Endodermal cell (in vitro differentiated cells): ENCODE measurements at regions not wholly inside any gene's neighbourhood (a gene's known extent, or its start where the extent isn't known, plus 50 kb on each side); places are given as distances from the start of the nearest gene placed in this dataset.

Source experiments
- DNase-seq: peaks from one replicate; pipeline ENCODE4 v3.0.0-alpha.2; 2017
- H3K27ac ChIP-seq: 2 replicates; pipeline ENCODE4 v1.5.1; 2013; ENCODE audit warnings: mild to moderate bottlenecking, low read depth, low read length, moderate library complexity
- H3K27me3 ChIP-seq: 2 replicates; pipeline ENCODE4 v1.6.1; 2013; ENCODE audit warnings: mild to moderate bottlenecking, low read length, moderate library complexity; ENCODE audit not compliant: insufficient read depth, control insufficient read depth, poor library complexity, severe bottlenecking
- H3K36me3 ChIP-seq: 2 replicates; pipeline ENCODE4 v1.7.0; 2013; ENCODE audit warnings: mild to moderate bottlenecking, low read length, moderate library complexity; ENCODE audit not compliant: control insufficient read depth, insufficient read depth
- H3K4me1 ChIP-seq: one replicate; pipeline ENCODE4 v1.7.0; 2013; ENCODE audit warnings: low read length; ENCODE audit not compliant: control insufficient read depth, insufficient read depth
- H3K4me3 ChIP-seq: 2 replicates; pipeline ENCODE4 v1.5.1; 2013; ENCODE audit warnings: mild to moderate bottlenecking, low read length, moderate library complexity
- H3K9ac ChIP-seq: 2 replicates; pipeline ENCODE4 v1.6.1; 2013; ENCODE audit warnings: mild to moderate bottlenecking, low read length, moderate library complexity; ENCODE audit not compliant: poor library complexity, severe bottlenecking; ENCODE audit errors: extremely low read depth
- H3K9me3 ChIP-seq: 2 replicates; pipeline ENCODE4 v1.6.1; 2013; ENCODE audit warnings: mild to moderate bottlenecking, low read length, moderate library complexity; ENCODE audit not compliant: control insufficient read depth
- H3K27ac Mint-ChIP-seq: 2 replicates; pipeline ENCODE4 v1.8.0; 2020; ENCODE audit warnings: mixed read lengths
- H3K27me3 Mint-ChIP-seq: 2 replicates; pipeline ENCODE4 v1.8.0; 2021; ENCODE audit warnings: mild to moderate bottlenecking, mixed read lengths; ENCODE audit not compliant: insufficient read depth
- H3K36me3 Mint-ChIP-seq: 2 replicates; pipeline ENCODE4 v1.8.0; 2020; ENCODE audit warnings: low read depth, mixed read lengths
- H3K4me1 Mint-ChIP-seq: 2 replicates; pipeline ENCODE4 v1.8.0; 2020; ENCODE audit warnings: mixed read lengths
- H3K4me3 Mint-ChIP-seq: 2 replicates; pipeline ENCODE4 v1.8.0; 2020; ENCODE audit warnings: mild to moderate bottlenecking, moderate library complexity, mixed read lengths
- H3K9me3 Mint-ChIP-seq: 2 replicates; pipeline ENCODE4 v1.8.0; 2020; ENCODE audit warnings: mild to moderate bottlenecking, mixed read lengths
- CTCF ChIP-seq: fragments of 200-600 bp; sonication (generic); conservative IDR thresholded peaks from 2 replicates; pipeline ENCODE4 v1.5.0; 2021; ENCODE audit warnings: antibody characterized with exemption, mild to moderate bottlenecking
- whole genome bisulfite sequencing, 2 experiments: methylation state at CpG; one replicate each; pipeline versions ENCODE4 v1.1.5 to v1.1.7; 2013; ENCODE audit warnings: missing lambda C conversion rate in 2 of 2, mixed read lengths in 1 of 2; ENCODE audit not compliant: insufficient coverage in 1 of 2, insufficient read length in 1 of 2; 5-methylcytosine and 5-hydroxymethylcytosine counted together

GRCh38 chr18:7360606-7361170, 129.8 kb downstream of the LRRC30 start:
- Mint-ChIP-seq H3K36me3 (no peaks in the 10 kb centered on the region), H3K9me3 (peaks cover 17% of the 10 kb centered on the region)

GRCh38 chr18:7363338-7363737, 132.4 kb downstream of the LRRC30 start:
- Mint-ChIP-seq H3K36me3 (no peaks in the 10 kb centered on the region), H3K27ac (no peak overlapping the region), H3K4me1 (peaks cover 16% of the 10 kb centered on the region), H3K4me3 (no peak overlapping the region), H3K27me3 (no peaks in the 10 kb centered on the region), H3K9me3 (peaks cover 17% of the 10 kb centered on the region)
- H3K4me3 ChIP-seq, result no peak overlapping the region
- H3K27ac ChIP-seq, result no peak overlapping the region
- peaks cover 13% of the 10 kb centered on the region for H3K9me3 ChIP-seq
- no peaks in the 10 kb centered on the region for H3K36me3 ChIP-seq
- no peaks in the 10 kb centered on the region for H3K27me3 ChIP-seq
- WGBS, 2 experiments, result 92 to 94% methylated on average over 4 to 5 of the region's 5 CpGs
- no peak for DNase-seq
- TF ChIP-seq CTCF, result no peak
- no peaks in the 10 kb centered on the region for H3K4me1 ChIP-seq
- no peak overlapping the region for H3K9ac ChIP-seq

More at GRCh38 chr18:7360606-7361170, 129.8 kb downstream of the LRRC30 start:
- H3K27me3 ChIP-seq, result no peaks in the 10 kb centered on the region
- no peak overlapping the region for H3K9ac ChIP-seq
- DNase-seq, result no peak
- no peak overlapping the region for H3K27ac ChIP-seq
- peaks cover 13% of the 10 kb centered on the region for H3K9me3 ChIP-seq
- no peak overlapping the region for H3K27ac Mint-ChIP-seq
- no peaks in the 10 kb centered on the region for H3K36me3 ChIP-seq
- no peaks in the 10 kb centered on the region for H3K27me3 Mint-ChIP-seq
- no peak for TF ChIP-seq CTCF
- peaks cover 8% of the 10 kb centered on the region for H3K4me1 Mint-ChIP-seq
- no peak overlapping the region for H3K4me3 ChIP-seq
- H3K4me3 Mint-ChIP-seq, result no peak overlapping the region
- WGBS, 2 experiments, result 90 to 95% methylated on average over 13 to 23 of the region's 23 CpGs
- H3K4me1 ChIP-seq, result no peaks in the 10 kb centered on the region

- Mint-ChIP-seq H3K27me3 (no peaks in the 10 kb centered on the region), H3K27ac (no peak overlapping the region), H3K4me1 (peaks cover 8% of the 10 kb centered on the region), H3K4me3 (no peak overlapping the region), H3K36me3 (no peaks in the 10 kb centered on the region), H3K9me3 (peaks cover 11% of the 10 kb centered on the region)
- no peak overlapping the region for H3K9ac ChIP-seq
- H3K27me3 ChIP-seq, result no peaks in the 10 kb centered on the region
- H3K36me3 ChIP-seq, result no peaks in the 10 kb centered on the region
- no peak for TF ChIP-seq CTCF
- no peak overlapping the region for H3K4me3 ChIP-seq
- 90% methylated on average over 3 to 7 of the region's 7 CpGs for WGBS, 2 experiments
- DNase-seq, result peak; percentile 53
- H3K9me3 ChIP-seq, result peaks cover 7% of the 10 kb centered on the region
- H3K4me1 ChIP-seq, result no peaks in the 10 kb centered on the region
- H3K27ac ChIP-seq, result no peak overlapping the region
Observed at GRCh38 chr18:7366597-7366996, 135.7 kb downstream of the LRRC30 start.
